ENCODE measurements at regions not wholly inside any gene's neighbourhood (a gene's known extent, or its start where the extent isn't known, plus 50 kb on each side); places are given as distances from the start of the nearest gene placed in this dataset.

DNA sequence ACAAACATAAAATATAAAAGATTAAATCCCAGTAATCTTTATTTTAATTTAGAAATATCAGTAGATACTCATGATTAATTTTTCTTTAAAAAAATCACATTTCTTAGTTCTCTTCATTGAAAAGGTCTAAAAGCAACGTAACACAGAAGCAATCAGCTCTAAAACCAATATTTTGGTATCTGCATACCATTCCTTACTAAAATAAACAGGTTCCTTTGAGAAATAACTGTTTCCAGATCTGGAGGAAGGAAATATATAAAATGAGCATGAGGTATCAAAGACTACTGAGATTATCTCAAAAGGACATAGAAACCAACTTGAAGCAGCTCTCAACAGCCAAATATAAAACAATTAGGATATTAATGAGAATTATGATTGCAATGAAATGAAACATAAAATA lies 301.0 kb upstream of the GNAI1 start:
- H3K4me1 Mint-ChIP-seq, result no peaks in the 10 kb centered on the region
- H3K27ac Mint-ChIP-seq, result no peak overlapping the region
- no peaks in the 10 kb centered on the region for H3K36me3 Mint-ChIP-seq
- ATAC-seq (replicated peaks) (no peak), DNase-seq (no peak)
- no peaks in the 10 kb centered on the region for H3K9me3 Mint-ChIP-seq
- H3K27me3 Mint-ChIP-seq, result no peaks in the 10 kb centered on the region
- no peak overlapping the region for H3K4me3 Mint-ChIP-seq

- H3K4me1 Mint-ChIP-seq, result no peaks in the 10 kb centered on the region
- H3K36me3 Mint-ChIP-seq, result no peaks in the 10 kb centered on the region
- H3K9me3 Mint-ChIP-seq, result no peaks in the 10 kb centered on the region
- no peak overlapping the region for H3K4me3 Mint-ChIP-seq
- DNase-seq (no peak), ATAC-seq (replicated peaks) (no peak)
- H3K27me3 Mint-ChIP-seq, result no peaks in the 10 kb centered on the region
- no peak overlapping the region for H3K27ac Mint-ChIP-seq
These were observed 305.8 kb upstream of the GNAI1 start for GRCh38 chr7:79828866-79829265.

GRCh38 chr7:79823246-79823951 lies 311.2 kb upstream of the GNAI1 start:
- Mint-ChIP-seq H3K9me3 (no peaks in the 10 kb centered on the region), H3K27me3 (no peaks in the 10 kb centered on the region), H3K36me3 (no peaks in the 10 kb centered on the region), H3K4me1 (no peaks in the 10 kb centered on the region), H3K4me3 (no peak overlapping the region), H3K27ac (no peak overlapping the region)
- no peak for DNase-seq
- ATAC-seq (replicated peaks), result no peak

- ATAC-seq (replicated peaks), result no peak
- Mint-ChIP-seq H3K9me3 (no peaks in the 10 kb centered on the region), H3K27me3 (no peaks in the 10 kb centered on the region), H3K27ac (no peak overlapping the region), H3K4me1 (no peaks in the 10 kb centered on the region), H3K4me3 (no peak overlapping the region), H3K36me3 (no peaks in the 10 kb centered on the region)
- no peak for DNase-seq
These were observed 311.9 kb upstream of the GNAI1 start for GRCh38 chr7:79822620-79823240.

GRCh38 chr7:79820387-79820786 lies 314.2 kb upstream of the GNAI1 start:
- H3K9me3 Mint-ChIP-seq, result no peaks in the 10 kb centered on the region
- no peaks in the 10 kb centered on the region for H3K27me3 Mint-ChIP-seq
- no peaks in the 10 kb centered on the region for H3K36me3 Mint-ChIP-seq
- H3K4me1 Mint-ChIP-seq, result no peaks in the 10 kb centered on the region
- ATAC-seq (replicated peaks), result no peak
- H3K4me3 Mint-ChIP-seq, result no peak overlapping the region
- DNase-seq, result no peak
- H3K27ac Mint-ChIP-seq, result no peak overlapping the region

- no peaks in the 10 kb centered on the region for H3K27me3 Mint-ChIP-seq
- H3K9me3 Mint-ChIP-seq, result no peaks in the 10 kb centered on the region
- no peak for ATAC-seq (replicated peaks)
- DNase-seq, result no peak
- H3K4me1 Mint-ChIP-seq, result no peaks in the 10 kb centered on the region
- H3K36me3 Mint-ChIP-seq, result no peaks in the 10 kb centered on the region
- H3K4me3 Mint-ChIP-seq, result no peak overlapping the region
- no peak overlapping the region for H3K27ac Mint-ChIP-seq
These were observed 323.7 kb upstream of the GNAI1 start for GRCh38 chr7:79810916-79811315.

DNA sequence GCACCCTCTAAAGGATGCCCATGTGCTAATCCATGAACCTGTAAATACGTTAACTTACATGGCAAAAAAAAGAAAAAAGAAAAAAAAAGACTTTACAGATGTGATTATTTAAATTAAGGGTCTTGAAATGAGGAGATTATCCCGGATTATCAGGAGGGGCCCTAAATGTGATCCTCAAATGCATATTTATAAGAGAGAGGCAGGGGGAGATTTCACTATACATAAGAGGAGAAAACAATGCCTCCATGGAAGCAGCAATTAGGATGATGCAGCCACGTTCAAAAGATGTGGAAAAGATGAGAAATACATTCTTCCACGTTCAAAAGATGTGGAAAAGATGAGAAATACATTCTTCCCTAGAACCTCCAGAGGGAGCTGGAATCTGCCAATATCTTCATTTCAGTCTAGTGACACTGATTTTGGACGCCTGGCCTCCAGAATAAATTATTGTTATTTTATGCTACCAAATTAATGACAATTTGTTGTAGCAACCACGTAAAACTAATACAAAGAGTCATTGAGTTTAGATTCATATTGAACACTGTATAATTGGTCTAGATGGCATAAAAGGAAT lies 328.4 kb upstream of the GNAI1 start:
- no peaks in the 10 kb centered on the region for H3K4me1 Mint-ChIP-seq
- H3K27me3 Mint-ChIP-seq, result no peaks in the 10 kb centered on the region
- peaks cover 0 to 7% of the 10 kb centered on the region in 2 donors for H3K9me3 Mint-ChIP-seq
- no peak overlapping the region for H3K27ac Mint-ChIP-seq
- ATAC-seq (replicated peaks), result no peak
- H3K4me3 Mint-ChIP-seq, result no peak overlapping the region
- no peak for DNase-seq
- no peaks in the 10 kb centered on the region for H3K36me3 Mint-ChIP-seq

GRCh38 chr7:79790656-79791262 lies 337.3 kb upstream of the MAGI2 start:
- no peaks in the 10 kb centered on the region for H3K9me3 Mint-ChIP-seq
- no peak overlapping the region for H3K27ac Mint-ChIP-seq
- no peak for DNase-seq
- H3K27me3 Mint-ChIP-seq, result no peaks in the 10 kb centered on the region
- H3K4me3 Mint-ChIP-seq, result no peak overlapping the region
- ATAC-seq (replicated peaks), result no peak
- H3K4me1 Mint-ChIP-seq, result no peaks in the 10 kb centered on the region
- no peaks in the 10 kb centered on the region for H3K36me3 Mint-ChIP-seq

- Mint-ChIP-seq H3K36me3 (no peaks in the 10 kb centered on the region), H3K9me3 (no peaks in the 10 kb centered on the region), H3K4me1 (no peaks in the 10 kb centered on the region), H3K4me3 (no peak overlapping the region), H3K27me3 (no peaks in the 10 kb centered on the region), H3K27ac (no peak overlapping the region)
- DNase-seq, result no peak
- no peak for ATAC-seq (replicated peaks)
These were observed 336.3 kb upstream of the MAGI2 start for GRCh38 chr7:79789584-79790345.

DNA sequence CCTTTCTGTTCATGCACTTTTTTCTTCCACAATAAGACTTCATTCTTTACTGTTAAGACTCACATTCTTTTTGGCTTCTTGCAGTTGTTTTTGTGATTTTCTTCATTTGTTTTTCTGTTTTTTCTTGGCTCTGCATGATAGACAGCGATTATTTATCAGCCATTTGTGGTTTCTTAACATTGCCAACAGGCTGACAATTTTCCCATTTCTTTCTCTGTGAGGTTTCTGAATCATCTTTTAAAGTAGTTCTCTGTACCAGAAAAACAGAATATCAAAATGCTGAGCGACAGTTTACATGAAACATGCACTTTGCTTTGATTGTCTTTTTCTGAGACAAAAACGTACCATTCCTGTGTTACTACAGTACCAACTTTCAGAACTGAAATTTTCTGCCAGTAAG lies 334.2 kb upstream of the MAGI2 start:
- no peak overlapping the region for H3K4me3 Mint-ChIP-seq
- no peaks in the 10 kb centered on the region for H3K4me1 Mint-ChIP-seq
- no peak for DNase-seq
- no peaks in the 10 kb centered on the region for H3K27me3 Mint-ChIP-seq
- no peak for ATAC-seq (replicated peaks)
- H3K36me3 Mint-ChIP-seq, result no peaks in the 10 kb centered on the region
- peaks cover 5 to 9% of the 10 kb centered on the region in 2 donors for H3K9me3 Mint-ChIP-seq
- no peak overlapping the region for H3K27ac Mint-ChIP-seq

DNA sequence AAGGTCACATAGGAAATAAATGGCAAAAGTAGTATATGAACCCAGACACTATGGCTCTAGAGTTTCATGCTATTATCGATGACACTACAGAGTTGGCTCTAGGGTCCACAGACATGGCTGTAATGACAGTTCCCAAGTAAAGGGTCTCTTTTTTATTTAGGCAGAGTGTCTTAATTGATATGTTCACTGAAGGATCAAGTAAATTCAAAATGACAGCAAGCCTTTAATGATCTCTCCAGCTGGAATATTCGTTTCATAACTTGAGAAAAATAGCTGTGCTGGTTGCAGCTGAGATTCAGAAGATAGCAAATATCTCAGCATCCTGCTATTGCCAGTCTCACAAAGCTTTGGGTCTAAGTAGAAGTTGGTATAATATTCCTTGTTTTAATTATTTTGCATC lies 333.6 kb upstream of the MAGI2 start:
- no peak overlapping the region for H3K27ac Mint-ChIP-seq
- no peak for DNase-seq
- no peaks in the 10 kb centered on the region for H3K36me3 Mint-ChIP-seq
- ATAC-seq (replicated peaks), result no peak
- no peaks in the 10 kb centered on the region for H3K4me1 Mint-ChIP-seq
- peaks cover 5 to 9% of the 10 kb centered on the region in 2 donors for H3K9me3 Mint-ChIP-seq
- H3K27me3 Mint-ChIP-seq, result no peaks in the 10 kb centered on the region
- H3K4me3 Mint-ChIP-seq, result no peak overlapping the region

DNA sequence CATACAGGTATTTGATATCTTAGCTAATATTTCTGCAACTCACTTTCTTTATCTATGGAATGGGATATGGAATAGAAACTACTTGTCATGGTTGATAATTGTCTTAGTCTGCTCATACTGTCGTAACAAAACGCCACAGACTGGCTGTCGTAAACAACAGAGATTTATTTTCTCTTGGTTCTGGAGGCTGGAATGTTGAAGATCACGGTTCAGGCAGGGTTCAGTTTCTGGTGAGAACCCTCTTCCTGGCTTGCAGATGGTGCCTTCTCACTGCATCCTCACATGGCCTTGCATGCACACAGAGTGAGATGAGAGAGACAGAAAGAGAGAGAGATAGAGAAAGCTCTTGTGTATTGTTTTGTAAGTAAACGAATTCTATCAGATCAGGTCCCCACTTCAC lies 332.7 kb upstream of the MAGI2 start:
- Mint-ChIP-seq H3K27ac (no peak overlapping the region), H3K9me3 (peaks cover 5 to 9% of the 10 kb centered on the region in 2 donors), H3K4me1 (no peaks in the 10 kb centered on the region), H3K36me3 (no peaks in the 10 kb centered on the region), H3K4me3 (no peak overlapping the region), H3K27me3 (no peaks in the 10 kb centered on the region)
- ATAC-seq (replicated peaks) (no peak), DNase-seq (no peak)

DNA sequence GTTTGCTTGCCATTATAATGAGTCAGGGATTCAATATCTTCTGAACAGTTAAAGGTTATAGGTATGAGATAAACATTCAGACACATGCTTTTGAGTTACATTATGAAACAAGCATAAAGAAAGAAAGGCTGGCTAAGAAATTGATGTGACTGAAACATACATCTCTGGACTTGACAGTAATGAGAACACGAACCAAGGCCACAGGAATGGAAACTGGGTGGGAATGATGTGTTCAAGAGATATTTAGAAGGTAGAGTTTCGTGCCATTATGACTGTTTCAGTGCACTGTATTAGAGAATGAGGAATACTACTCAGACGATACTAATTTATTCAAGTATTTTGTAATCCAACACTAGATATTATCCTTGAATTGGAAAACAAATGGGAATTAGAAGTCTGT lies 332.1 kb upstream of the MAGI2 start:
- peaks cover 5 to 9% of the 10 kb centered on the region in 2 donors for H3K9me3 Mint-ChIP-seq
- no peak overlapping the region for H3K4me3 Mint-ChIP-seq
- H3K36me3 Mint-ChIP-seq, result no peaks in the 10 kb centered on the region
- ATAC-seq (replicated peaks), result no peak
- H3K4me1 Mint-ChIP-seq, result no peaks in the 10 kb centered on the region
- H3K27ac Mint-ChIP-seq, result no peak overlapping the region
- no peaks in the 10 kb centered on the region for H3K27me3 Mint-ChIP-seq
- no peak for DNase-seq

GRCh38 chr7:79782906-79783305 lies 329.4 kb upstream of the MAGI2 start:
- Mint-ChIP-seq H3K27me3 (no peaks in the 10 kb centered on the region), H3K4me3 (no peak overlapping the region), H3K27ac (no peak overlapping the region), H3K36me3 (no peaks in the 10 kb centered on the region), H3K4me1 (no peaks in the 10 kb centered on the region), H3K9me3 (peaks cover 6 to 9% of the 10 kb centered on the region in 2 donors)
- ATAC-seq (replicated peaks), result no peak
- no peak for DNase-seq
